ENCODE measurements at regions not wholly inside any gene's neighbourhood (a gene's known extent, or its start where the extent isn't known, plus 50 kb on each side); places are given as distances from the start of the nearest gene placed in this dataset.

DNA sequence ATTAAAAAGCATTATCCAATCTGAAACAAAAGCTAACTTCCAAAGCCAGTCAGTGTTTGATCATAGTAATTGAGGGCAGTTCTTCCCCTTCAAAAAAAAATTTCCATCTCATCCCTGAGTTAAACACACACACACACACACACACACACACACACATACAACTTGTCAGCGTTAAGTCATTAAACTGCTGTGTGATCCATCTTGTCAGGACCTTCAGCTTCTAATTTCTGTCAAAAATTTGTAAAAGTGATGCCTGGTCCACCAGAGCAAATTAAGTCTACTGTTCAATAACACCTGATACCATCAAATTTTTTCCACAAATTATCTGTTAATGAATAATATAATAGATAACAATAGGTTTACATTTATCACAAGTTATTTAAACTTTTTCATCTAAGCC lies 198.7 kb downstream of the GPX5 start:
- POLR2A ChIA-PET (ENCODE audit: low non-redundant PET), result no interaction called here
- DNase-seq (ENCODE audit: low spot score), result no peak
- CTCF ChIA-PET, result interaction anchor here (0.6 kb wide), 1 partner anchor 883 kb away, joined by 4 read pairs; no protein-coding TSS in a partner anchor
- no peak overlapping the region for H3K27ac ChIP-seq
- TF ChIP-seq, protein P1, sequence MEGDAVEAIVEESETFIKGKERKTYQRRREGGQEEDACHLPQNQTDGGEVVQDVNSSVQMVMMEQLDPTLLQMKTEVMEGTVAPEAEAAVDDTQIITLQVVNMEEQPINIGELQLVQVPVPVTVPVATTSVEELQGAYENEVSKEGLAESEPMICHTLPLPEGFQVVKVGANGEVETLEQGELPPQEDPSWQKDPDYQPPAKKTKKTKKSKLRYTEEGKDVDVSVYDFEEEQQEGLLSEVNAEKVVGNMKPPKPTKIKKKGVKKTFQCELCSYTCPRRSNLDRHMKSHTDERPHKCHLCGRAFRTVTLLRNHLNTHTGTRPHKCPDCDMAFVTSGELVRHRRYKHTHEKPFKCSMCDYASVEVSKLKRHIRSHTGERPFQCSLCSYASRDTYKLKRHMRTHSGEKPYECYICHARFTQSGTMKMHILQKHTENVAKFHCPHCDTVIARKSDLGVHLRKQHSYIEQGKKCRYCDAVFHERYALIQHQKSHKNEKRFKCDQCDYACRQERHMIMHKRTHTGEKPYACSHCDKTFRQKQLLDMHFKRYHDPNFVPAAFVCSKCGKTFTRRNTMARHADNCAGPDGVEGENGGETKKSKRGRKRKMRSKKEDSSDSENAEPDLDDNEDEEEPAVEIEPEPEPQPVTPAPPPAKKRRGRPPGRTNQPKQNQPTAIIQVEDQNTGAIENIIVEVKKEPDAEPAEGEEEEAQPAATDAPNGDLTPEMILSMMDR (conservative IDR thresholded peaks at IDR 0.05; ENCODE audit: low read depth), result no peak

DNA sequence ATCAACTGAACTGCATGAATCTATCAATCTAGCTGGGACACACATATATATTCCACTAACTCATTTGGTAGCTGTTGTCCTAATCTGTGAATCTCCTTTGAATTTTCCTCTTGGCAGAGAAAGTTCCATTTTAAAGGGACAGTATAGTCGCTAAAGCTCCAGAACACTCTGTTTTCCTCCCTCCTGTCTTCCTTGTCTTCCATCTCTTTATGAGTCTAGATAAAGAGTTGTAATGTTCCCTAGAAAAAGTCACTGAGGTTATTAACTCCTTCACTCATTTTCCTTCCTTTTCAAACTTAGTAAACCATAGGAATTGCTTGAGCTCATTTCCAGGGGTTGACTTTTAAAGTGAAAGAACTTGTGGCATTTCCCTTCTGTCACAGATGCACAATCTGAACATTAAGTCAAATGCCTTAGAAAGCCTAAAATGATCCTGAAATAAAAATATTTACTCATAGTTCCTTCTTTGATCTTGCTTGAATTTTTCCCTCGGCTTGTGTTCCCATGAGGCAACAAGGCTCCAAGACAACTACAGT lies 198.4 kb downstream of the TRIM27 start:
- ChIA-PET CTCF (no interaction called here), POLR2A (ENCODE audit: low non-redundant PET) (interaction anchor here (0.6 kb wide), 1 partner anchor 11 kb away, joined by 3 read pairs; no protein-coding TSS in a partner anchor)
- H3K27ac ChIP-seq, result no peak overlapping the region
- TF ChIP-seq, protein P1 (conservative IDR thresholded peaks at IDR 0.05; ENCODE audit: low read depth), result no peak
- DNase-seq (ENCODE audit: low spot score), result no peak

DNA sequence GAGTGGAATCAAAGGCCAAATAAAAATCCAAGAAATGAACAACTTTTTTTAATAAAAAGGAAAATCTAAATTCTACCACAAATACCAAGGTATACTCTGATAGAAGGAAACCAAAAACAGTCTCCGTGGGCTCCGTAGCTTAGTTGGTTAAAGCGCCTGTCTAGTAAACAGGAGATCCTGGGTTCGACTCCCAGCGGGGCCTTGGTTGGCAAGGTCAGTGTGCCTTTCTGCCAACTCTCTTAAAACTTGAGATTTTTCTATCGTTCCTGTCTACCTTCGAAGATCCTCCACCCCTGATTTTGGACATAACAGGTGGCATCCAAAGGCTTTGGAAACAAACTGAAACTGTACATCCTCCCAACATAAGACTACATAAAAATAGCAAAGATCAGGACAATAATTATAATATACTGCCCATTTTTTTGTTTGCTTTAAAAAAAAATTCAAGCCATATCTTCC lies 197.9 kb downstream of the TRIM27 start:
- no peak for DNase-seq (ENCODE audit: low spot score)
- CTCF ChIA-PET, result no interaction called here
- H3K27ac ChIP-seq, result no peak overlapping the region
- POLR2A ChIA-PET (ENCODE audit: low non-redundant PET), result no interaction called here
- TF ChIP-seq, protein P1 (conservative IDR thresholded peaks at IDR 0.05; ENCODE audit: low read depth), result no peak

DNA sequence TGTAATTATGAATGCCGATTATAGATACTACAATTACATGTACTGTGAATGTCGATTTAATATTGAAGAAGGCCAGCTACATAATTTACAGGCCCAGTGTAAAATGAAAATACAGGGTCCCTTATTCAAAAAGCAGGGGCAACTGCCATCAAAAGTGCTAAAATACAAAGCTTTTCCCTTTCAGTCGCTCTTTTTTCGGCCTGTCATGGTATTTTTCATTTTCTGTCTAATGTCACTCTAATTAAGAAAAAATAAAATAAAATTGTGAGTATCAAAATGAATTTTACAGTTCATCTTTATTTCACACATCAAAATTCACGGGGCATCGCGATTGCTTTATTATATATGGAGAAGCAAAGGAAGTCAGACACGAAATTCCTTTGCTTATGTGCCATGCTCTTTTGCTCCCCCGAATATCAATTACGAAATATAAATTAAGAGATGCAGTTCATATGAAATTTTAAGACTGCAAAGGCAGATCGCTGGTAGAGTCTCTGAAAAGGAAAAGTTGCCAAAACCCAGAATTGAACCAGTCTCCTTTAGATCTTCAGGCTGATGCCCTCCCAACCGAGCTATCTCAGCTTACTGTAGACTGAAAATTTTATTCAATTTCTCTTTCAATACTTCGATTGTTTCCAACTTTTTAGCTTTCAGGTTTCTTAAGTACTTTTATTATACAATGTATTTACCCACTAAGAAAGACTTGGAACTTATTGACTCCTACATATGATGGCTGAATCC lies 197.0 kb downstream of the TRIM27 start:
- H3K27ac ChIP-seq, result no peak overlapping the region
- no peak for DNase-seq (ENCODE audit: low spot score)
- TF ChIP-seq, protein P1 (conservative IDR thresholded peaks at IDR 0.05; ENCODE audit: low read depth), result no peak
- ChIA-PET POLR2A (ENCODE audit: low non-redundant PET) (no interaction called here), CTCF (interaction anchor here (0.5 kb wide), 1 partner anchor 39 kb away, joined by 3 read pairs; no protein-coding TSS in a partner anchor)

DNA sequence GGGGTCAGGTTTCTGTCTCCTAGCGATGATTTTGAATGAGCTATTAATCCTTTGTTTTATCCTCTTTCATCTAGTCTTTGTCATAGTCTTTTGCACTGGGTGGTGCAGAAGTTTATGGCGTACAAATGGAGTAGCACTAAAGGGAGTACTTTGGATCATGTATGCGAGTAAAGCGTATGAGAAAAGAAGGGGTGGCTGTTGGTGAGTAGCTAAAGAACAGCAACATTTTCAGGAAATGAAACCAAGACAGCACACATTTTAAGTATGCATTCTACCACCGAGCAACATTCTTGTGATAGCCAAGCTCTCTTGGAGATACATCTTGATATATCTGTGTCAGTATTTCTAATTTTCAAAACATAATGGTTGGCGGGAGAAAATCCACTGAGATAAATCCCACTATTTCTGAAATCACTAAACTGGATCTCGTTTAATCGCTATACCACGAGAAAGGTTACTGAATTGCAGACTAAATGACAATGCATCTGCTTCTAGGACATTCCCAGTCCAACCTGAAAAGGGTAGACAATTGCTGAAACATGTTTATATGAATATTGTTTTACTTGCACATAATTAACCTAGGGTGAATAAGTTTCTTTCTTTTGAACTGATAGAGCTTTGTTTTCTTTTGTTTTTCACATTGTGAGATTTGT lies 196.1 kb downstream of the TRIM27 start:
- TF ChIP-seq, protein P1 (conservative IDR thresholded peaks at IDR 0.05; ENCODE audit: low read depth), result no peak
- POLR2A ChIA-PET (ENCODE audit: low non-redundant PET), result no interaction called here

DNA sequence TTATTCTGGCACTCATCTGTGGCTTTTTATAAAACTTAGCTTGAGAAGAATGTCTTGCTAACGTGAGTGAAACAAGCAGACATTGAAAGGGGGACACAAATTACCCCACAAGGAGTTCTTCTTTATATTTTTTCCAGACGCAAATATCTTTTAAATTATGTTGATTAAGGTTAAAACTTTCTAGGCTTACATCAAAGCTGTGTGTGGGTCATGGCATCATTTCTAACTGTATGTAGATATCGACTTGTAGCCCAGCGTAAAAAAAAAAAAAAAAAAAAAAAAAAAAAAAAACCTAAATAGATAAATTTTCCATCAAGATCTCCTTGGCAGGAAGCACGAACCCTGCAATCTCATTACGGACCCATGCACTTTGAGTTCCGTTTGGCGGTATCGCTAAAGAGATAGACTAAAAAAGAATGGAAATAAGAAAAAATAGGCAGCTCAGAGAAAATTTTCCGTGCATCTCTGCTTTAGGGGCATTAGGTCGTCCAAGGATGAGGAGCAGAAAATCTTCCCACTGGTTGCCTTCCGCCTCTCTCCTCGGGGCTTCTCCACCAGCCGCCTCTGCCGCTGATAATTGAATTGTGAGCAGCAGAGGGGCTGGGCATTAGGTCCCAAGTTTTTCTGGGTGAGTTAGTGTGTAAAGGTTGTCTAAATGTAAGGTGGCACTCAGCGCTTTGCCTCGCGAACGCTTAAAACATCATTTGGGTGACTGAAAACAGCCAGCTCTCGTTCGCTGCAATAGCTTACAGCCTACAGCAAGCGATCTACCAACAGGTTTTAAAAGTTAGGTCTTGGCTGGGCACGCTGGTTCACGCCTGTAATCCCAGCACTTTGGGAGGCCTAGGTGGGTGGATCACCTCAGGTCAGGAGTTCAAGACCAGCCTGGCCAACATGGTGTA lies 194.0 kb downstream of the TRIM27 start:
- H3K27ac ChIP-seq, result no peak overlapping the region
- POLR2A ChIA-PET (ENCODE audit: low non-redundant PET), result no interaction called here
- CTCF ChIA-PET, result no interaction called here
- TF ChIP-seq, protein P1 (conservative IDR thresholded peaks at IDR 0.05; ENCODE audit: low read depth), result no peak
- DNase-seq (ENCODE audit: low spot score), result no peak

More for the DNA sequence above, 196.1 kb downstream of the TRIM27 start:
- DNase-seq (ENCODE audit: low spot score), result no peak
- CTCF ChIA-PET, result interaction anchor here (0.7 kb wide), 1 partner anchor 169 kb away, joined by 5 read pairs; no protein-coding TSS in a partner anchor
- no peak overlapping the region for H3K27ac ChIP-seq

All from RWPE1 (cell line).